ENCODE measurements at regions not wholly inside any gene's neighbourhood (a gene's known extent, or its start where the extent isn't known, plus 50 kb on each side); places are given as distances from the start of the nearest gene placed in this dataset. TPM values are rescaled to one million over a fixed set of nuclear protein-coding genes. Genes with fewer than 3 reads are reported as not detected.
A peak's percentile ranks its signal among the peaks of the same experiment; 100 is the strongest.

DNA sequence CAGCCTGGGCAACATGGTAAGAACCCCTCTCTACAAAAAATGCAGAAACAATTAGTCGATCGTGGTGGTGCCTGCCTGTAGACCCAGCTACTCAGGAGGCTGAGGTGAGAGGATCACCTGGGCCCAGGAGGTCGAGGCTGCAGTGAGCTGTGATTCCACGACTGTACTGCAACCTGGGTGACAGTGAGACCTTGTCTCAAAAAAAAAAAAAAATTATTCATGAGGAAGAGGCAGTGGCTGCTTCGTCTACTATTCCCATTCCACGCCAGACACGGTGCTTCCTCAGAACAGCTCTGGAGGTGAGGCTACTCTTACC is 52.2 kb upstream of the GSE1 start:
- no peak for DNase-seq
- H3K27ac ChIP-seq: no peak overlapping the region
- no peaks in the 10 kb centered on the region for H3K27me3 ChIP-seq
- H3K36me3 ChIP-seq: no peaks in the 10 kb centered on the region
- no peaks in the 10 kb centered on the region for H3K9me3 ChIP-seq
- TF ChIP-seq, protein P1, sequence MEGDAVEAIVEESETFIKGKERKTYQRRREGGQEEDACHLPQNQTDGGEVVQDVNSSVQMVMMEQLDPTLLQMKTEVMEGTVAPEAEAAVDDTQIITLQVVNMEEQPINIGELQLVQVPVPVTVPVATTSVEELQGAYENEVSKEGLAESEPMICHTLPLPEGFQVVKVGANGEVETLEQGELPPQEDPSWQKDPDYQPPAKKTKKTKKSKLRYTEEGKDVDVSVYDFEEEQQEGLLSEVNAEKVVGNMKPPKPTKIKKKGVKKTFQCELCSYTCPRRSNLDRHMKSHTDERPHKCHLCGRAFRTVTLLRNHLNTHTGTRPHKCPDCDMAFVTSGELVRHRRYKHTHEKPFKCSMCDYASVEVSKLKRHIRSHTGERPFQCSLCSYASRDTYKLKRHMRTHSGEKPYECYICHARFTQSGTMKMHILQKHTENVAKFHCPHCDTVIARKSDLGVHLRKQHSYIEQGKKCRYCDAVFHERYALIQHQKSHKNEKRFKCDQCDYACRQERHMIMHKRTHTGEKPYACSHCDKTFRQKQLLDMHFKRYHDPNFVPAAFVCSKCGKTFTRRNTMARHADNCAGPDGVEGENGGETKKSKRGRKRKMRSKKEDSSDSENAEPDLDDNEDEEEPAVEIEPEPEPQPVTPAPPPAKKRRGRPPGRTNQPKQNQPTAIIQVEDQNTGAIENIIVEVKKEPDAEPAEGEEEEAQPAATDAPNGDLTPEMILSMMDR (IDR thresholded peaks at IDR 0.05): no peak
- no peak for TF ChIP-seq POLR2A (IDR thresholded peaks at IDR 0.05)
- H3K4me1 ChIP-seq: peaks cover 0 to 12% of the 10 kb centered on the region in 2 donors
- H3K4me3 ChIP-seq: no peak overlapping the region
- intact Hi-C loops (cut with DNase I; ENCODE audit: low total_unique reads): no loop called here

DNA sequence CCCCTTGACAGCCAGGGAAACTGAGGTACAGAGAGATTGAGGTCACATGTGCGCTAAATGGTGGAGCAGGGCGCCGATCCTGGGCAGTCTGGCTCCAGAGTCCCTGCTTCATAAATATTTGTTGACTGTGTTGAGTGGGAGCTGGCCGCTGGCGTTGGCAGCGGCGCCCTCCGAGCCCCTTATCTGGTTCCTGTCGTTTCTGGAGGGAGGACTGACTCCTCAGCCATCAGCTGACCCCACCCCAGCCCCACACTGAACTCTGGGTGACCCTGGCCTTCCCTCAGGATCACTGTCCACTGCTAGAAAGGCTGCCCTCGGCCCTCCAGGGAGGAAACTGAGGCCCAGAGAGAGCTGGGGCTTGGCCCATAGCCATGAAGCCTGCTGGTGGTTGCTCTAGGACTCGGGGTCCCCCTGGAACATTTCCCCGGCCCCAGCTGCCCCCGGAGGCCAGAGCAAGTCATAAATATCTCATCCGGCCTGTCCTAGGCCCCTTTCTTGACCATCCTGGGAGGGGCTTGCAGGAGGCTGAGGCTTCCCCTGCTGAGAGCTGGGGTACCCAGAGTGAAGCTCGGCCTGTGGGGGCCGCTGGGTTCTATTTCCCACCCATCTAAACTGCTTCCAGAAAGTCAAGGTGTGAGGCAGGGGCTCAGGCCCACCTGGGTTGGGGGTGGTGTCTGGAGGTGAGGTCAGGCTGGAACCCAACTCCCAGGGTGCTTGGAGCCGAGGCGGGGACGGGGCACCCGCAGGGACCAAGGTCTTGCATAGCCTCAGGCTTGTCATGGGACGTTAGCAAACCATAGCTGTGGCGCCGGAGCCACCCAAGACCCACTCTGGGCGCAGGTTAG is 51.7 kb upstream of the GSE1 start:
- Histone ChIP-seq H3K36me3 (no peaks in the 10 kb centered on the region), H3K27me3 (no peaks in the 10 kb centered on the region), H3K9me3 (no peaks in the 10 kb centered on the region), H3K4me1 (peaks cover 0 to 12% of the 10 kb centered on the region in 2 donors), H3K27ac (peak overlapping the region; percentile 2 to 10), H3K4me3 (no peak overlapping the region)
- TF ChIP-seq, protein P1 (IDR thresholded peaks at IDR 0.05): no peak
- no peak for TF ChIP-seq POLR2A (IDR thresholded peaks at IDR 0.05)
- no peak for DNase-seq
- intact Hi-C loops (cut with DNase I; ENCODE audit: low total_unique reads): no loop called here

DNA sequence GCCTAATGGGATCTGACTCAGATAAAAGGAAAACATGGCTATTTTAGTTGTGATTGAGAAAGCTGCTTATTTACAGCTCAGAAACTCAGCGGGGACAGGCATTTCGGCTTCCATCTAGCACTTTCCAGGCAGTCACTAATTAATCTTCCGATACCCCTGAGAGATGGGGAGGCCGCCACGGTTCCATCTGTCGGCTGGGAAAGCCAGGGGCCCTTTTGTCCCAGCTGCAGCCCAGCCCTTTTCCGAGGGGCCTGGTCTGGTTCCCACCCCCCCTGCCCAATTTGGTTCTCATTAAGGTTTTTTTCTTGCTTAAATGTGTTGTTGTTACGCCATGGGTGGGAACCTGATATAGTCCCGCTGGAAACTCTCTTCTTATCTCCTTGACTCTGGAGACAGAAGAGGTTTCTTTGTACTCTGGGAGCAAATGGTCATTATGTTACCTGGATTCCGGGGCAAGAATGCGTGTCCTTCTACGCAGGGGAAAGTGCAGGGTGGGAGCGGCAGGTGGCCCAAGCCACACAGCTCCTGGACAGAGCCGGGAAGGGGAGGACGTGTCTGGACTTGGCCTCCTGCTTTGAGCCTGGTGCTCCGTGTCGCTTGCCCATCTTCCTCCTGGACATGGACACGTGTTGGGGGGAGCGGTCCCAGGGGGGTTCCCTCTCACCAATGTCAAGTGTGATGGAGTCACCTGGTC is 50.9 kb upstream of the GSE1 start:
- intact Hi-C loops (cut with DNase I; ENCODE audit: low total_unique reads): no loop called here
- H3K4me1 ChIP-seq: peaks cover 0 to 12% of the 10 kb centered on the region in 2 donors
- TF ChIP-seq, protein P1 (IDR thresholded peaks at IDR 0.05): no peak
- no peak for TF ChIP-seq POLR2A (IDR thresholded peaks at IDR 0.05)
- no peaks in the 10 kb centered on the region for H3K36me3 ChIP-seq
- H3K9me3 ChIP-seq: no peaks in the 10 kb centered on the region
- no peak overlapping the region for H3K4me3 ChIP-seq
- H3K27ac ChIP-seq: peak overlapping the region; percentile 2 to 10
- no peaks in the 10 kb centered on the region for H3K27me3 ChIP-seq
- no peak for DNase-seq

DNA sequence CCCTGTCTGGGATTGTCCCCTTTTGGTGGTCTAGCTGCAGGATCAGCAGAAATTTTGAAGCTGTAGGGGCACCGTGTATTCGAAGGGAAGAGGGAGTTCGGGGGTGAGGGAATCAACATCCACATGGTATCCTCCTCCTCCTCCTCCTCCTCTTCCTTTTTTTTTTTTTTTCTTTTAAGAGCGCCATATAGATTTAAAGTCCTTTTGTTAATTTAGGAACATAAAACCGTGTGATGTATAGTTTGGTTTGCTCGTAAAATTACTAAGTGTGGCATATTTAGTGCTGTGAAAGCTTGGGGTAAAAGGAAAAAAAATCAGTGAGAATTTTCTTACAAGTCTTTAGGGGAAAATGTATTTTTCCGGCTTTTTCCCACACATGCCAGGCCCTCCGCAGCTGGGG is 50.1 kb upstream of the GSE1 start:
- Histone ChIP-seq H3K4me1 (peaks cover 0 to 10% of the 10 kb centered on the region in 2 donors), H3K27ac (peak overlapping the region; percentile 6 to 11), H3K4me3 (no peak overlapping the region), H3K9me3 (no peaks in the 10 kb centered on the region), H3K36me3 (no peaks in the 10 kb centered on the region), H3K27me3 (no peaks in the 10 kb centered on the region)
- intact Hi-C loops (cut with DNase I; ENCODE audit: low total_unique reads): no loop called here
- TF ChIP-seq POLR2A (IDR thresholded peaks at IDR 0.05): no peak
- TF ChIP-seq, protein P1 (IDR thresholded peaks at IDR 0.05): no peak
- DNase-seq: no peak

Small RNA genes in the stretch of these regions (microRNA-seq; reads per million reads assigned to microRNA genes)
- not detected for gene MIR5093 (ENCODE audit: borderline microRNAs expressed, borderline replicate concordance)

Small RNA genes in the stretch of these regions (small RNA-seq; reads per million reads assigned to genes)
- gene COX6CP16: not detected
- gene MIR5093: not detected

All from uterus (tissue), 3 donors.